Heart left ventricle (tissue), 13 donors: ENCODE measurements at regions not wholly inside any gene's neighbourhood (a gene's known extent, or its start where the extent isn't known, plus 50 kb on each side); places are given as distances from the start of the nearest gene placed in this dataset.

Source experiments
- POLR2A ChIP-seq, 2 donors: fragments of 450-650 bp; IDR thresholded peaks; one replicate each; pipeline ENCODE4 v1.6.1; 2017; ENCODE audit warnings: antibody characterized with exemption in 2 of 2, mild to moderate bottlenecking in 2 of 2, moderate library complexity in 2 of 2
- TF ChIP-seq, protein P1 (sequence below), 12 donors: fragments of 200-600 bp; sonication (generic) in 4 of 12; IDR thresholded peaks; one replicate each; pipeline versions ENCODE4 v1.5.0 to v1.8.0; 2018 to 2022; ENCODE audit warnings: antibody characterized with exemption in 12 of 12, mild to moderate bottlenecking in 5 of 12
- donor health status: ischemic (EF 13 %, LVEDD 7.1; RV severe dilation, severe dysfunction).
- donor health status: DM: no; HTN: yes; CAD: no.
- donor health status: DM: no; HTN: no; CAD: no.
- donor health status: ischemic (EF 25% LVEDD 6.9; RV normal size, moderate dysfunction).
- donor health status: ischemic (EF 25% LVEDD 5.7; RV mildly dilated, moderate dysfunction).
- donor health status: ischemic (EF 35%, LVEDD 5.7; RV mildly dilated, moderate dysfunction).
- donor health status: nonischemic (EF 11% LVEDD 7.7; RV severe dilation, severe dysfunction).
- donor health status: DM: yes; HTN: yes; CAD: no.
- donor health status: PGD.
- donor health status: ischemic (EF 29% LVEDD 5.4; RV normal size, mild dysfunction).
- donor health status: nonischemic (EF 23%, LVEDD 6.1; RV moderate dilation, normal function).

DNA sequence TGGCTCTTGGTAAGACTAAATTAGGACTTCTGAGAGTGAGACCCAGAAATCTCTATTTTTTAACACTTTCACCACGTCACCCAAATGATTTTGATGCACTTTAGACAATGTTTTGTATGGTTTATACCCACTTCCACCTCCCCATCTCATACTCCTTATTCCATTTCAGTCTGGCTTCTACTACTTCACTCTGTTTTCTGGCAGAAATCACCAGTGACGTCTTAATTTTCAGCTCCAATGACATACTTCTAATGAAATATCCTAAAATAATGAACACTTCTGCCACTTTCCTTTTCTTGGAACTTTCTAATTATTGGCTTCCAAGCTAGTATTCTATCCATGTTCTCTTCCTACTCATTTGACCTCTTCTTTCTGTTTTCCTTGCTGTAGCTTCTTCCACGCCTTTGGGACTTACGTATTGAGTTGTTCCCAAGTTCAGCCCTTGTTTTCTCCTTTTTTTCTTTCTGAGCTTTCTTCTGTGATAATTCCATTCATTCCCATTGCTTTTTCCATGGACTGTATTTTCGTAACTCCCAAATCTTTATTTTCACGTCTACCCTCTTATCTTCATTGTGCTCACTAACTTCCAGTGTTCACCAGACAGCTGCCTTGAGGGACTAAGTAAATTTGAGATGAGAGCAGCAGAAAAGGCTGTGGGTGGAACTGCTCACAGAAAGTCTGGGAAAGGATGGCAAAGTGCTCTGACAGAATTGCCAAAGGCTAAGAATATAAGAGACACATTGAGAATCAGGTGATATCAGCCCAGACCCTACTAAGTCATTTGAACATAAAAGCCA lies 115.8 kb downstream of the CAPZA3 start:
- no peak for TF ChIP-seq POLR2A (IDR thresholded peaks at IDR 0.05)
- TF ChIP-seq, protein P1, sequence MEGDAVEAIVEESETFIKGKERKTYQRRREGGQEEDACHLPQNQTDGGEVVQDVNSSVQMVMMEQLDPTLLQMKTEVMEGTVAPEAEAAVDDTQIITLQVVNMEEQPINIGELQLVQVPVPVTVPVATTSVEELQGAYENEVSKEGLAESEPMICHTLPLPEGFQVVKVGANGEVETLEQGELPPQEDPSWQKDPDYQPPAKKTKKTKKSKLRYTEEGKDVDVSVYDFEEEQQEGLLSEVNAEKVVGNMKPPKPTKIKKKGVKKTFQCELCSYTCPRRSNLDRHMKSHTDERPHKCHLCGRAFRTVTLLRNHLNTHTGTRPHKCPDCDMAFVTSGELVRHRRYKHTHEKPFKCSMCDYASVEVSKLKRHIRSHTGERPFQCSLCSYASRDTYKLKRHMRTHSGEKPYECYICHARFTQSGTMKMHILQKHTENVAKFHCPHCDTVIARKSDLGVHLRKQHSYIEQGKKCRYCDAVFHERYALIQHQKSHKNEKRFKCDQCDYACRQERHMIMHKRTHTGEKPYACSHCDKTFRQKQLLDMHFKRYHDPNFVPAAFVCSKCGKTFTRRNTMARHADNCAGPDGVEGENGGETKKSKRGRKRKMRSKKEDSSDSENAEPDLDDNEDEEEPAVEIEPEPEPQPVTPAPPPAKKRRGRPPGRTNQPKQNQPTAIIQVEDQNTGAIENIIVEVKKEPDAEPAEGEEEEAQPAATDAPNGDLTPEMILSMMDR (IDR thresholded peaks at IDR 0.05), result no peak
